ENCODE measurements at regions not wholly inside any gene's neighbourhood (a gene's known extent, or its start where the extent isn't known, plus 50 kb on each side); places are given as distances from the start of the nearest gene placed in this dataset.

DNA sequence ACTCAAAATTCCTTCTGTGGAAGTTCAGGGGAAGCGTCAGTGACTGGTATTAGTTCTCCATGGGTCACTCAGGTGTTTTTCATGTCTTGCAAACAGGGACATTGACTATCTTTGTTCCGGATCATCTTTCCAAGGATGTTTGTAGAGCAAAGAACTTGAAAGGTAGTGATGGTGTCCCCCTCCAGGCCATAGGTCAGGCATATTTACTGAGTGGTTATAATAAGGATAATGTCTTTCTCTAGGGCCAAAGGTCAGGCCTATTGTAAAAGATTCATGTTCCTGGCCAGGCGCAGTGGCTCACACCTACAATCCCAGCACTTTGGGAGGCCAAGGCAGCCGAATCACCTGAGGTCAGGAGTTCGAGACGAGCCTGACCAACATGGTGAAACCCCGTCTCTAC, 614.8 kb downstream of the KIF4B start:
- intact Hi-C loops (cut with DNase I; ENCODE audit: low total_unique reads) = no loop called here
- H3K27me3 ChIP-seq = no peaks in the 10 kb centered on the region
- H3K9me3 ChIP-seq = no peaks in the 10 kb centered on the region
- DNase-seq (ENCODE audit: low spot score in 2 of 2) = no peak
- no peak overlapping the region for H3K27ac ChIP-seq
- no peak for TF ChIP-seq POLR2A (IDR thresholded peaks at IDR 0.05)
- TF ChIP-seq, protein P1, sequence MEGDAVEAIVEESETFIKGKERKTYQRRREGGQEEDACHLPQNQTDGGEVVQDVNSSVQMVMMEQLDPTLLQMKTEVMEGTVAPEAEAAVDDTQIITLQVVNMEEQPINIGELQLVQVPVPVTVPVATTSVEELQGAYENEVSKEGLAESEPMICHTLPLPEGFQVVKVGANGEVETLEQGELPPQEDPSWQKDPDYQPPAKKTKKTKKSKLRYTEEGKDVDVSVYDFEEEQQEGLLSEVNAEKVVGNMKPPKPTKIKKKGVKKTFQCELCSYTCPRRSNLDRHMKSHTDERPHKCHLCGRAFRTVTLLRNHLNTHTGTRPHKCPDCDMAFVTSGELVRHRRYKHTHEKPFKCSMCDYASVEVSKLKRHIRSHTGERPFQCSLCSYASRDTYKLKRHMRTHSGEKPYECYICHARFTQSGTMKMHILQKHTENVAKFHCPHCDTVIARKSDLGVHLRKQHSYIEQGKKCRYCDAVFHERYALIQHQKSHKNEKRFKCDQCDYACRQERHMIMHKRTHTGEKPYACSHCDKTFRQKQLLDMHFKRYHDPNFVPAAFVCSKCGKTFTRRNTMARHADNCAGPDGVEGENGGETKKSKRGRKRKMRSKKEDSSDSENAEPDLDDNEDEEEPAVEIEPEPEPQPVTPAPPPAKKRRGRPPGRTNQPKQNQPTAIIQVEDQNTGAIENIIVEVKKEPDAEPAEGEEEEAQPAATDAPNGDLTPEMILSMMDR (IDR thresholded peaks at IDR 0.05) = no peak
- no peak for TF ChIP-seq POLR2AphosphoS5 (IDR thresholded peaks at IDR 0.05)
- no peak overlapping the region for H3K4me3 ChIP-seq
- no peaks in the 10 kb centered on the region for H3K36me3 ChIP-seq
- no peaks in the 10 kb centered on the region for H3K4me1 ChIP-seq

DNA sequence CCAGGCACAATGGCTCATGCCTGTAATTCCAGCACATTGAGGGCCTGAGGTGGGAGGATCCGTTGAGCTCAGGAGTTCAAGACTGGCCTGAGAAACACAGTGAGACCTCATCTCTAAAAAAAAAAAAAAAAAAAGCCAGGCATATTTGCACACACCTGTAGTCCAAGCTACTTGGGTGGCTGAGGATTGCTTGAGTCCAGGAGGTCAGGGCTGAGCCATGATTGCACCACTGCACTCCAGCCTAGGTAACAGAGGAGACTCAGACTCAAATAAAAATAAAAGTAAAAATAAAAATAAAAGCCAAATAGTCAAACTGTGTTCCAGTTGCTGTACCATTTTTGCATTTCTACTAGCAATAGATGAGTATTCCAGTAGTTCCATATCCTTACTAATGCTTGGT, 616.0 kb downstream of the KIF4B start:
- intact Hi-C loops (cut with DNase I; ENCODE audit: low total_unique reads) = no loop called here
- TF ChIP-seq POLR2AphosphoS5 (IDR thresholded peaks at IDR 0.05) = no peak
- TF ChIP-seq, protein P1 (IDR thresholded peaks at IDR 0.05) = no peak
- no peak for TF ChIP-seq POLR2A (IDR thresholded peaks at IDR 0.05)

GRCh38 chr5:155631116-155631515, 617.6 kb downstream of the KIF4B start:
- Histone ChIP-seq H3K27ac (no peak overlapping the region), H3K27me3 (no peaks in the 10 kb centered on the region), H3K36me3 (no peaks in the 10 kb centered on the region), H3K4me3 (no peak overlapping the region), H3K4me1 (no peaks in the 10 kb centered on the region), H3K9me3 (no peaks in the 10 kb centered on the region)
- DNase-seq (ENCODE audit: low spot score in 2 of 2) = no peak
- intact Hi-C loops (cut with DNase I; ENCODE audit: low total_unique reads) = no loop called here
- TF ChIP-seq POLR2A (IDR thresholded peaks at IDR 0.05) (no peak), POLR2AphosphoS5 (IDR thresholded peaks at IDR 0.05) (no peak)
- TF ChIP-seq, protein P1 (IDR thresholded peaks at IDR 0.05) = no peak

More for the DNA sequence above, 616.0 kb downstream of the KIF4B start:
- Histone ChIP-seq H3K4me3 (no peak overlapping the region), H3K27me3 (no peaks in the 10 kb centered on the region), H3K27ac (no peak overlapping the region), H3K4me1 (no peaks in the 10 kb centered on the region), H3K9me3 (no peaks in the 10 kb centered on the region), H3K36me3 (no peaks in the 10 kb centered on the region)
- no peak for DNase-seq (ENCODE audit: low spot score in 2 of 2)

- no peak overlapping the region for H3K27ac ChIP-seq
- no peaks in the 10 kb centered on the region for H3K27me3 ChIP-seq
- TF ChIP-seq POLR2AphosphoS5 (IDR thresholded peaks at IDR 0.05) (no peak), POLR2A (IDR thresholded peaks at IDR 0.05) (no peak)
- TF ChIP-seq, protein P1 (IDR thresholded peaks at IDR 0.05) = no peak
- H3K36me3 ChIP-seq = no peaks in the 10 kb centered on the region
- H3K4me1 ChIP-seq = no peaks in the 10 kb centered on the region
- intact Hi-C loops (cut with DNase I; ENCODE audit: low total_unique reads) = no loop called here
- H3K4me3 ChIP-seq = no peak overlapping the region
- no peak for DNase-seq (ENCODE audit: low spot score in 2 of 2)
- no peaks in the 10 kb centered on the region for H3K9me3 ChIP-seq
Observed at GRCh38 chr5:155633338-155633957, 619.9 kb downstream of the KIF4B start.

DNA sequence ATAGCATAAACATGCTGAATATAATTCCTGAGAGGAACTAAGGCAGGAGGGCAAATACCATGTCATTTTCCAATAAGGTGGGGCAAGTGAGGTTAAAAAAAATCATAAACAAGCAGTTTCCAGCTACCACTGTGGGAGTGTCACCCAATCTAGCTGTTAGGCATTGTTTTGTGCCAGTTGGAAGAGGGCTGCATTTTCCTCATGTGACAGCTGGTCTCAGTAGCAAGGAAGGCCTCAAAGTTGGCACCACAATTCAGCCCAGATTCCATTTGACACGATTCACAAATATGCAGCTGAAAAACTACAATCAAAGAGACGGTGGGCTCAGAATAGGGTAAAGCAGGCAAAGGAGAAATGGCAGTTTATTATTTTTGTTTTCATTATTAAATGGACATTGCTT, 636.1 kb downstream of the KIF4B start:
- H3K36me3 ChIP-seq = no peaks in the 10 kb centered on the region
- TF ChIP-seq, protein P1 (IDR thresholded peaks at IDR 0.05) = no peak
- TF ChIP-seq POLR2AphosphoS5 (IDR thresholded peaks at IDR 0.05) (no peak), POLR2A (IDR thresholded peaks at IDR 0.05) (no peak)
- H3K27me3 ChIP-seq = no peaks in the 10 kb centered on the region
- no peaks in the 10 kb centered on the region for H3K4me1 ChIP-seq
- intact Hi-C loops (cut with DNase I; ENCODE audit: low total_unique reads) = no loop called here
- DNase-seq (ENCODE audit: low spot score in 2 of 2) = no peak
- H3K4me3 ChIP-seq = no peak overlapping the region
- no peaks in the 10 kb centered on the region for H3K9me3 ChIP-seq
- H3K27ac ChIP-seq = no peak overlapping the region
